GM23338 (cell line): ENCODE measurements at regions not wholly inside any gene's neighbourhood (a gene's known extent, or its start where the extent isn't known, plus 50 kb on each side); places are given as distances from the start of the nearest gene placed in this dataset.

Experiments
- ATAC-seq: fragments of 200-7000 bp; cut with Tn5 transposase; 3 replicates; pipeline ENCODE4 v1.9.1; 2020
- DNase-seq: peaks from one replicate; pipeline ENCODE4 v3.0.0-alpha.2; 2015; ENCODE audit warnings: low spot score
- H2AFZ ChIP-seq: fragments of 200-600 bp; sonication (generic); 2 replicates; pipeline ENCODE4 v1.8.0; 2016; ENCODE audit warnings: antibody characterized with exemption, mild to moderate bottlenecking, moderate library complexity
- H3F3A ChIP-seq: fragments of 200-600 bp; sonication (generic); replicated peaks from 2 replicates; pipeline ENCODE4 v1.8.0; 2017; ENCODE audit warnings: antibody characterized with exemption, mixed run types, low read depth
- H3K27ac ChIP-seq: fragments of 200-600 bp; sonication (generic); 2 replicates; pipeline ENCODE4 v1.6.1; 2016; ENCODE audit warnings: low read depth
- H3K27me3 ChIP-seq: fragments of 200-600 bp; sonication (generic); 2 replicates; pipeline ENCODE4 v1.8.0; 2016; ENCODE audit warnings: mild to moderate bottlenecking, mixed run types, moderate library complexity; ENCODE audit not compliant: insufficient read depth
- H3K36me3 ChIP-seq: fragments of 200-600 bp; sonication (generic); 2 replicates; pipeline ENCODE4 v1.8.0; 2016; ENCODE audit warnings: mild to moderate bottlenecking; ENCODE audit not compliant: insufficient read depth
- H3K4me1 ChIP-seq: fragments of 200-600 bp; sonication (generic); 2 replicates; pipeline ENCODE4 v1.8.0; 2016; ENCODE audit warnings: mild to moderate bottlenecking, moderate library complexity; ENCODE audit not compliant: insufficient read depth
- H3K4me2 ChIP-seq: fragments of 200-600 bp; sonication (generic); 2 replicates; pipeline ENCODE4 v1.7.1; 2017; ENCODE audit warnings: mixed run types
- H3K4me3 ChIP-seq: fragments of 200-600 bp; sonication (generic); 2 replicates; pipeline ENCODE4 v1.6.1; 2016; ENCODE audit warnings: mixed run types
- H3K79me2 ChIP-seq: fragments of 200-600 bp; sonication (generic); replicated peaks from 2 replicates; pipeline ENCODE4 v1.8.0; 2017; ENCODE audit warnings: mild to moderate bottlenecking; ENCODE audit not compliant: insufficient read depth
- H3K9me2 ChIP-seq: fragments of 200-600 bp; sonication (generic); 2 replicates; pipeline ENCODE4 v1.8.0; 2017; ENCODE audit not compliant: insufficient read depth
- H4K20me1 ChIP-seq: fragments of 200-600 bp; sonication (generic); replicated peaks from 2 replicates; pipeline ENCODE4 v1.8.0; 2017; ENCODE audit warnings: mild to moderate bottlenecking; ENCODE audit not compliant: insufficient read depth
- H3K27ac Mint-ChIP-seq: 2 replicates; pipeline ENCODE4 v1.8.0; 2020; ENCODE audit warnings: inconsistent platforms, mild to moderate bottlenecking, moderate library complexity, mixed read lengths
- H3K27me3 Mint-ChIP-seq: 3 replicates; pipeline ENCODE4 v1.8.0; 2022; ENCODE audit warnings: low read depth, mild to moderate bottlenecking, moderate library complexity, mixed read lengths, inconsistent platforms; ENCODE audit not compliant: insufficient read depth, poor library complexity
- H3K36me3 Mint-ChIP-seq: 3 replicates; pipeline ENCODE4 v1.8.0; 2021; ENCODE audit warnings: low read depth, mild to moderate bottlenecking, inconsistent platforms, moderate library complexity, mixed read lengths
- H3K4me1 Mint-ChIP-seq: 3 replicates; pipeline ENCODE4 v1.8.0; 2020; ENCODE audit warnings: mild to moderate bottlenecking, inconsistent platforms, mixed read lengths
- H3K4me3 Mint-ChIP-seq: 3 replicates; pipeline ENCODE4 v1.8.0; 2021; ENCODE audit warnings: moderate library complexity, mild to moderate bottlenecking, inconsistent platforms, mixed read lengths
- H3K9me3 Mint-ChIP-seq: 3 replicates; pipeline ENCODE4 v1.8.0; 2020; ENCODE audit warnings: moderate library complexity, mild to moderate bottlenecking, inconsistent platforms, mixed read lengths
- CREB1 ChIP-seq: fragments of 250-450 bp; sonication (Bioruptor Pico); IDR thresholded peaks from 2 replicates; pipeline ENCODE4 v1.5.0; 2020; ENCODE audit warnings: low read depth, mild to moderate bottlenecking, moderate library complexity
- CTCF ChIP-seq, 2 experiments: fragments of 200-600 bp in 1 of 2; sonication (generic) in 1 of 2; conservative IDR thresholded peaks; 2 replicates each; pipeline versions ENCODE4 v1.5.1 to v1.6.1; 2016 to 2017; ENCODE audit warnings: antibody characterized with exemption in 2 of 2, low read depth in 2 of 2, mild to moderate bottlenecking in 2 of 2, moderate library complexity in 1 of 2
- ETS1 ChIP-seq: IDR thresholded peaks from 2 replicates; pipeline ENCODE4 v1.6.1; 2016; ENCODE audit warnings: antibody characterized with exemption
- EZH2 ChIP-seq: fragments of 200-600 bp; sonication (generic); IDR thresholded peaks from one replicate; pipeline ENCODE4 v1.8.0; 2017; ENCODE audit warnings: antibody characterized with exemption, mild to moderate bottlenecking, low read depth; ENCODE audit not compliant: unreplicated experiment
- EZH2phosphoT487 ChIP-seq: fragments of 200-600 bp; sonication (generic); IDR thresholded peaks from one replicate; pipeline ENCODE4 v1.8.1; 2018; ENCODE audit warnings: antibody characterized with exemption; ENCODE audit not compliant: unreplicated experiment
- JUNB ChIP-seq: IDR thresholded peaks from one replicate; pipeline ENCODE4 v1.6.1; 2016; ENCODE audit warnings: antibody characterized with exemption; ENCODE audit not compliant: unreplicated experiment
- NANOG ChIP-seq: IDR thresholded peaks from 2 replicates; pipeline ENCODE4 v1.6.1; 2016; ENCODE audit warnings: antibody characterized with exemption, borderline replicate concordance
- POLR2AphosphoS5 ChIP-seq: IDR thresholded peaks from 2 replicates; pipeline ENCODE4 v1.6.1; 2016; ENCODE audit warnings: antibody characterized with exemption, low read depth
- STAT1 ChIP-seq: IDR thresholded peaks from one replicate; pipeline ENCODE4 v1.6.1; 2016; ENCODE audit warnings: antibody characterized with exemption; ENCODE audit not compliant: unreplicated experiment
- ZNF114 ChIP-seq: fragments of 250-450 bp; sonication (Bioruptor Pico); IDR thresholded peaks from 2 replicates; pipeline ENCODE4 v1.5.0; 2020; ENCODE audit warnings: mild to moderate bottlenecking, moderate library complexity
- ZNF331 ChIP-seq: fragments of 250-450 bp; sonication (Bioruptor Pico); IDR thresholded peaks from 2 replicates; pipeline ENCODE4 v1.5.0; 2020; ENCODE audit warnings: low read depth, mild to moderate bottlenecking, moderate library complexity
- TF ChIP-seq, protein P1 (sequence below): IDR thresholded peaks from one replicate; pipeline ENCODE4 v1.6.1; 2018; ENCODE audit warnings: antibody characterized with exemption; ENCODE audit not compliant: unreplicated experiment
- TF ChIP-seq, protein P2 (sequence below): fragments of 250-450 bp; sonication (Bioruptor Pico); IDR thresholded peaks from 2 replicates; pipeline ENCODE4 v1.5.0; 2020; ENCODE audit warnings: mild to moderate bottlenecking, moderate library complexity

GRCh38 chr5:61627531-61627930, 295.5 kb downstream of the ZSWIM6 start:
- Histone ChIP-seq H3K79me2 (no peaks in the 10 kb centered on the region), H3K36me3 (no peaks in the 10 kb centered on the region), H3K4me2 (no peak overlapping the region), H3K4me1 (peaks cover 26% of the 10 kb centered on the region), H3K9me2 (peaks cover 3% of the 10 kb centered on the region; the same call in 1 of the 2 replicates), H2AFZ (no peak overlapping the region), H3K4me3 (no peak overlapping the region), H4K20me1 (no peaks in the 10 kb centered on the region), H3K27ac (no peak overlapping the region), H3K27me3 (no peaks in the 10 kb centered on the region), H3F3A (no peaks in the 10 kb centered on the region)
- peaks cover 9% of the 10 kb centered on the region for H3K27me3 Mint-ChIP-seq
- DNase-seq, result no peak
- H3K27ac Mint-ChIP-seq, result no peak overlapping the region
- TF ChIP-seq, protein P1, sequence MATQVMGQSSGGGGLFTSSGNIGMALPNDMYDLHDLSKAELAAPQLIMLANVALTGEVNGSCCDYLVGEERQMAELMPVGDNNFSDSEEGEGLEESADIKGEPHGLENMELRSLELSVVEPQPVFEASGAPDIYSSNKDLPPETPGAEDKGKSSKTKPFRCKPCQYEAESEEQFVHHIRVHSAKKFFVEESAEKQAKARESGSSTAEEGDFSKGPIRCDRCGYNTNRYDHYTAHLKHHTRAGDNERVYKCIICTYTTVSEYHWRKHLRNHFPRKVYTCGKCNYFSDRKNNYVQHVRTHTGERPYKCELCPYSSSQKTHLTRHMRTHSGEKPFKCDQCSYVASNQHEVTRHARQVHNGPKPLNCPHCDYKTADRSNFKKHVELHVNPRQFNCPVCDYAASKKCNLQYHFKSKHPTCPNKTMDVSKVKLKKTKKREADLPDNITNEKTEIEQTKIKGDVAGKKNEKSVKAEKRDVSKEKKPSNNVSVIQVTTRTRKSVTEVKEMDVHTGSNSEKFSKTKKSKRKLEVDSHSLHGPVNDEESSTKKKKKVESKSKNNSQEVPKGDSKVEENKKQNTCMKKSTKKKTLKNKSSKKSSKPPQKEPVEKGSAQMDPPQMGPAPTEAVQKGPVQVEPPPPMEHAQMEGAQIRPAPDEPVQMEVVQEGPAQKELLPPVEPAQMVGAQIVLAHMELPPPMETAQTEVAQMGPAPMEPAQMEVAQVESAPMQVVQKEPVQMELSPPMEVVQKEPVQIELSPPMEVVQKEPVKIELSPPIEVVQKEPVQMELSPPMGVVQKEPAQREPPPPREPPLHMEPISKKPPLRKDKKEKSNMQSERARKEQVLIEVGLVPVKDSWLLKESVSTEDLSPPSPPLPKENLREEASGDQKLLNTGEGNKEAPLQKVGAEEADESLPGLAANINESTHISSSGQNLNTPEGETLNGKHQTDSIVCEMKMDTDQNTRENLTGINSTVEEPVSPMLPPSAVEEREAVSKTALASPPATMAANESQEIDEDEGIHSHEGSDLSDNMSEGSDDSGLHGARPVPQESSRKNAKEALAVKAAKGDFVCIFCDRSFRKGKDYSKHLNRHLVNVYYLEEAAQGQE, result no peak
- TF ChIP-seq ZNF331, result no peak
- no peak for TF ChIP-seq POLR2AphosphoS5
- no peak for TF ChIP-seq ETS1
- TF ChIP-seq ZNF114, result no peak
- no peak for TF ChIP-seq CTCF (conservative IDR thresholded peaks at IDR 0.05; ENCODE audit: low read depth in 2 of 2)
- TF ChIP-seq EZH2, result no peak
- no peak for TF ChIP-seq CREB1 (CRISPR knock-in tag)
- TF ChIP-seq, protein P2, sequence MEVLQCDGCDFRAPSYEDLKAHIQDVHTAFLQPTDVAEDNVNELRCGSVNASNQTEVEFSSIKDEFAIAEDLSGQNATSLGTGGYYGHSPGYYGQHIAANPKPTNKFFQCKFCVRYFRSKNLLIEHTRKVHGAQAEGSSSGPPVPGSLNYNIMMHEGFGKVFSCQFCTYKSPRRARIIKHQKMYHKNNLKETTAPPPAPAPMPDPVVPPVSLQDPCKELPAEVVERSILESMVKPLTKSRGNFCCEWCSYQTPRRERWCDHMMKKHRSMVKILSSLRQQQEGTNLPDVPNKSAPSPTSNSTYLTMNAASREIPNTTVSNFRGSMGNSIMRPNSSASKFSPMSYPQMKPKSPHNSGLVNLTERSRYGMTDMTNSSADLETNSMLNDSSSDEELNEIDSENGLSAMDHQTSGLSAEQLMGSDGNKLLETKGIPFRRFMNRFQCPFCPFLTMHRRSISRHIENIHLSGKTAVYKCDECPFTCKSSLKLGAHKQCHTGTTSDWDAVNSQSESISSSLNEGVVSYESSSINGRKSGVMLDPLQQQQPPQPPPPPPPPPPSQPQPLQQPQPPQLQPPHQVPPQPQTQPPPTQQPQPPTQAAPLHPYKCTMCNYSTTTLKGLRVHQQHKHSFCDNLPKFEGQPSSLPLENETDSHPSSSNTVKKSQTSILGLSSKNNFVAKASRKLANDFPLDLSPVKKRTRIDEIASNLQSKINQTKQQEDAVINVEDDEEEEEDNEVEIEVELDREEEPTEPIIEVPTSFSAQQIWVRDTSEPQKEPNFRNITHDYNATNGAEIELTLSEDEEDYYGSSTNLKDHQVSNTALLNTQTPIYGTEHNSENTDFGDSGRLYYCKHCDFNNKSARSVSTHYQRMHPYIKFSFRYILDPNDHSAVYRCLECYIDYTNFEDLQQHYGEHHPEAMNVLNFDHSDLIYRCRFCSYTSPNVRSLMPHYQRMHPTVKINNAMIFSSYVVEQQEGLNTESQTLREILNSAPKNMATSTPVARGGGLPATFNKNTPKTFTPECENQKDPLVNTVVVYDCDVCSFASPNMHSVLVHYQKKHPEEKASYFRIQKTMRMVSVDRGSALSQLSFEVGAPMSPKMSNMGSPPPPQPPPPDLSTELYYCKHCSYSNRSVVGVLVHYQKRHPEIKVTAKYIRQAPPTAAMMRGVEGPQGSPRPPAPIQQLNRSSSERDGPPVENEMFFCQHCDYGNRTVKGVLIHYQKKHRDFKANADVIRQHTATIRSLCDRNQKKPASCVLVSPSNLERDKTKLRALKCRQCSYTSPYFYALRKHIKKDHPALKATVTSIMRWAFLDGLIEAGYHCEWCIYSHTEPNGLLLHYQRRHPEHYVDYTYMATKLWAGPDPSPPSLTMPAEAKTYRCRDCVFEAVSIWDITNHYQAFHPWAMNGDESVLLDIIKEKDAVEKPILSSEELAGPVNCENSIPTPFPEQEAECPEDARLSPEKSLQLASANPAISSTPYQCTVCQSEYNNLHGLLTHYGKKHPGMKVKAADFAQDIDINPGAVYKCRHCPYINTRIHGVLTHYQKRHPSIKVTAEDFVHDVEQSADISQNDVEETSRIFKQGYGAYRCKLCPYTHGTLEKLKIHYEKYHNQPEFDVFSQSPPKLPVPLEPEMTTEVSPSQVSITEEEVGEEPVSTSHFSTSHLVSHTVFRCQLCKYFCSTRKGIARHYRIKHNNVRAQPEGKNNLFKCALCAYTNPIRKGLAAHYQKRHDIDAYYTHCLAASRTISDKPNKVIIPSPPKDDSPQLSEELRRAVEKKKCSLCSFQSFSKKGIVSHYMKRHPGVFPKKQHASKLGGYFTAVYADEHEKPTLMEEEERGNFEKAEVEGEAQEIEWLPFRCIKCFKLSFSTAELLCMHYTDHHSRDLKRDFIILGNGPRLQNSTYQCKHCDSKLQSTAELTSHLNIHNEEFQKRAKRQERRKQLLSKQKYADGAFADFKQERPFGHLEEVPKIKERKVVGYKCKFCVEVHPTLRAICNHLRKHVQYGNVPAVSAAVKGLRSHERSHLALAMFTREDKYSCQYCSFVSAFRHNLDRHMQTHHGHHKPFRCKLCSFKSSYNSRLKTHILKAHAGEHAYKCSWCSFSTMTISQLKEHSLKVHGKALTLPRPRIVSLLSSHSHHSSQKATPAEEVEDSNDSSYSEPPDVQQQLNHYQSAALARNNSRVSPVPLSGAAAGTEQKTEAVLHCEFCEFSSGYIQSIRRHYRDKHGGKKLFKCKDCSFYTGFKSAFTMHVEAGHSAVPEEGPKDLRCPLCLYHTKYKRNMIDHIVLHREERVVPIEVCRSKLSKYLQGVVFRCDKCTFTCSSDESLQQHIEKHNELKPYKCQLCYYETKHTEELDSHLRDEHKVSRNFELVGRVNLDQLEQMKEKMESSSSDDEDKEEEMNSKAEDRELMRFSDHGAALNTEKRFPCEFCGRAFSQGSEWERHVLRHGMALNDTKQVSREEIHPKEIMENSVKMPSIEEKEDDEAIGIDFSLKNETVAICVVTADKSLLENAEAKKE, result no peak
- no peak for TF ChIP-seq EZH2phosphoT487
- TF ChIP-seq NANOG, result no peak
- no peak for TF ChIP-seq JUNB
- TF ChIP-seq STAT1, result no peak
- ATAC-seq, result no peak
- peaks cover 32% of the 10 kb centered on the region for H3K4me1 Mint-ChIP-seq
- H3K4me3 Mint-ChIP-seq, result no peak overlapping the region
- H3K9me3 Mint-ChIP-seq, result no peaks in the 10 kb centered on the region
- no peaks in the 10 kb centered on the region for H3K36me3 Mint-ChIP-seq
